ENCODE measurements at regions not wholly inside any gene's neighbourhood (a gene's known extent, or its start where the extent isn't known, plus 50 kb on each side); places are given as distances from the start of the nearest gene placed in this dataset.
"Not testable (repeated sequence)": the region's sequence is repeated elsewhere in the genome, so short reads cannot be mapped to it uniquely, and the experiment has no call there.

GRCh38 chr2:134002921-134003320, 251.0 kb upstream of the MGAT5 start:
- TF ChIP-seq CTCF (IDR thresholded peaks at IDR 0.05; ENCODE audit: unreplicated experiment) = no peak
- H3K9me3 Mint-ChIP-seq (ENCODE audit: unreplicated experiment) = no peaks in the 10 kb centered on the region
- H3K4me3 Mint-ChIP-seq (ENCODE audit: unreplicated experiment) = no peak overlapping the region
- no TSS peak for BruUV-seq (replicated peaks)
- H3K27me3 Mint-ChIP-seq (ENCODE audit: insufficient read depth, unreplicated experiment) = no peaks in the 10 kb centered on the region
- CTCF ChIA-PET = interaction anchor here (0.7 kb wide), 1 partner anchor 57 kb away, joined by 3 read pairs; no protein-coding TSS in a partner anchor
- peaks cover 6% of the 10 kb centered on the region for H3K4me1 Mint-ChIP-seq (ENCODE audit: insufficient read depth, unreplicated experiment)
- DNase-seq (ENCODE audit: unreplicated experiment) = no peak
- no peak overlapping the region for H3K27ac Mint-ChIP-seq (ENCODE audit: low read depth, unreplicated experiment)
- intact Hi-C loops (cut with micrococcal nuclease) = no loop called here
- POLR2A ChIA-PET = no interaction called here
- H3K36me3 Mint-ChIP-seq (ENCODE audit: insufficient read depth, unreplicated experiment) = no peaks in the 10 kb centered on the region

- ChIA-PET POLR2A (no interaction called here), CTCF (no interaction called here)
- BruUV-seq (replicated peaks) = no TSS peak
- no peak for DNase-seq (ENCODE audit: unreplicated experiment)
- Mint-ChIP-seq H3K36me3 (ENCODE audit: insufficient read depth, unreplicated experiment) (no peaks in the 10 kb centered on the region), H3K27ac (ENCODE audit: low read depth, unreplicated experiment) (no peak overlapping the region), H3K4me1 (ENCODE audit: insufficient read depth, unreplicated experiment) (no peaks in the 10 kb centered on the region), H3K9me3 (ENCODE audit: unreplicated experiment) (no peaks in the 10 kb centered on the region), H3K27me3 (ENCODE audit: insufficient read depth, unreplicated experiment) (no peaks in the 10 kb centered on the region), H3K4me3 (ENCODE audit: unreplicated experiment) (no peak overlapping the region)
- no peak for TF ChIP-seq CTCF (IDR thresholded peaks at IDR 0.05; ENCODE audit: unreplicated experiment)
- intact Hi-C loops (cut with micrococcal nuclease) = no loop called here
Observed at GRCh38 chr2:134004467-134004866, 249.4 kb upstream of the MGAT5 start.

- Mint-ChIP-seq H3K27ac (ENCODE audit: low read depth, unreplicated experiment) (no peak overlapping the region), H3K36me3 (ENCODE audit: insufficient read depth, unreplicated experiment) (no peaks in the 10 kb centered on the region), H3K4me1 (ENCODE audit: insufficient read depth, unreplicated experiment) (no peaks in the 10 kb centered on the region), H3K9me3 (ENCODE audit: unreplicated experiment) (no peaks in the 10 kb centered on the region), H3K27me3 (ENCODE audit: insufficient read depth, unreplicated experiment) (no peaks in the 10 kb centered on the region), H3K4me3 (ENCODE audit: unreplicated experiment) (no peak overlapping the region)
- no TSS peak for BruUV-seq (replicated peaks)
- no peak for DNase-seq (ENCODE audit: unreplicated experiment)
- no peak for TF ChIP-seq CTCF (IDR thresholded peaks at IDR 0.05; ENCODE audit: unreplicated experiment)
- ChIA-PET CTCF (interaction anchor here (1.3 kb wide), 1 partner anchor 56 kb away, joined by 3 read pairs; no protein-coding TSS in a partner anchor), POLR2A (no interaction called here)
- intact Hi-C loops (cut with micrococcal nuclease) = no loop called here
Observed at GRCh38 chr2:134008837-134009236, 245.0 kb upstream of the MGAT5 start.

GRCh38 chr2:134009440-134009839, 244.4 kb upstream of the MGAT5 start:
- Mint-ChIP-seq H3K36me3 (ENCODE audit: insufficient read depth, unreplicated experiment) (no peaks in the 10 kb centered on the region), H3K27ac (ENCODE audit: low read depth, unreplicated experiment) (no peak overlapping the region), H3K4me1 (ENCODE audit: insufficient read depth, unreplicated experiment) (no peaks in the 10 kb centered on the region), H3K4me3 (ENCODE audit: unreplicated experiment) (no peak overlapping the region), H3K9me3 (ENCODE audit: unreplicated experiment) (no peaks in the 10 kb centered on the region), H3K27me3 (ENCODE audit: insufficient read depth, unreplicated experiment) (no peaks in the 10 kb centered on the region)
- POLR2A ChIA-PET = no interaction called here
- CTCF ChIA-PET = interaction anchor here (1.3 kb wide), 1 partner anchor 57 kb away, joined by 3 read pairs; no protein-coding TSS in a partner anchor
- no peak for TF ChIP-seq CTCF (IDR thresholded peaks at IDR 0.05; ENCODE audit: unreplicated experiment)
- no TSS peak for BruUV-seq (replicated peaks)
- no peak for DNase-seq (ENCODE audit: unreplicated experiment)
- intact Hi-C loops (cut with micrococcal nuclease) = no loop called here

- CTCF ChIA-PET; H3K4me1 Mint-ChIP-seq (ENCODE audit: insufficient read depth, unreplicated experiment); H3K4me3 Mint-ChIP-seq (ENCODE audit: unreplicated experiment); POLR2A ChIA-PET; intact Hi-C loops (cut with micrococcal nuclease); H3K27me3 Mint-ChIP-seq (ENCODE audit: insufficient read depth, unreplicated experiment); BruUV-seq (replicated peaks); H3K9me3 Mint-ChIP-seq (ENCODE audit: unreplicated experiment); H3K36me3 Mint-ChIP-seq (ENCODE audit: insufficient read depth, unreplicated experiment); H3K27ac Mint-ChIP-seq (ENCODE audit: low read depth, unreplicated experiment); DNase-seq (ENCODE audit: unreplicated experiment): not testable (repeated sequence)
Observed at GRCh38 chr2:134009906-134010305, 244.0 kb upstream of the MGAT5 start.
